Stimulated activated naive CD8-positive, alpha-beta T cell treated with anti-CD3 and anti-CD28 coated beads, Interleukin-15, Interleukin-2, amounts not matched to agents 100 ng/mL and 50 ng/mL, for 24 hours (primary cell): ENCODE measurements at regions not wholly inside any gene's neighbourhood (a gene's known extent, or its start where the extent isn't known, plus 50 kb on each side); places are given as distances from the start of the nearest gene placed in this dataset.
"Not testable (repeated sequence)": the region's sequence is repeated elsewhere in the genome, so short reads cannot be mapped to it uniquely, and the experiment has no call there.

Experiments
- H3K27ac Mint-ChIP-seq: one replicate; pipeline ENCODE4 v1.8.0; 2021; ENCODE audit warnings: mild to moderate bottlenecking, mixed read lengths
- H3K27me3 Mint-ChIP-seq: one replicate; pipeline ENCODE4 v1.8.0; 2021; ENCODE audit warnings: mixed read lengths
- H3K36me3 Mint-ChIP-seq: one replicate; pipeline ENCODE4 v1.8.0; 2021; ENCODE audit warnings: low read depth, mixed read lengths
- H3K4me1 Mint-ChIP-seq: one replicate; pipeline ENCODE4 v1.8.0; 2021; ENCODE audit warnings: low read depth, mixed read lengths
- H3K4me3 Mint-ChIP-seq: one replicate; pipeline ENCODE4 v1.8.0; 2021; ENCODE audit warnings: mild to moderate bottlenecking, mixed read lengths
- H3K9me3 Mint-ChIP-seq: one replicate; pipeline ENCODE4 v1.8.0; 2021; ENCODE audit warnings: mixed read lengths

DNA sequence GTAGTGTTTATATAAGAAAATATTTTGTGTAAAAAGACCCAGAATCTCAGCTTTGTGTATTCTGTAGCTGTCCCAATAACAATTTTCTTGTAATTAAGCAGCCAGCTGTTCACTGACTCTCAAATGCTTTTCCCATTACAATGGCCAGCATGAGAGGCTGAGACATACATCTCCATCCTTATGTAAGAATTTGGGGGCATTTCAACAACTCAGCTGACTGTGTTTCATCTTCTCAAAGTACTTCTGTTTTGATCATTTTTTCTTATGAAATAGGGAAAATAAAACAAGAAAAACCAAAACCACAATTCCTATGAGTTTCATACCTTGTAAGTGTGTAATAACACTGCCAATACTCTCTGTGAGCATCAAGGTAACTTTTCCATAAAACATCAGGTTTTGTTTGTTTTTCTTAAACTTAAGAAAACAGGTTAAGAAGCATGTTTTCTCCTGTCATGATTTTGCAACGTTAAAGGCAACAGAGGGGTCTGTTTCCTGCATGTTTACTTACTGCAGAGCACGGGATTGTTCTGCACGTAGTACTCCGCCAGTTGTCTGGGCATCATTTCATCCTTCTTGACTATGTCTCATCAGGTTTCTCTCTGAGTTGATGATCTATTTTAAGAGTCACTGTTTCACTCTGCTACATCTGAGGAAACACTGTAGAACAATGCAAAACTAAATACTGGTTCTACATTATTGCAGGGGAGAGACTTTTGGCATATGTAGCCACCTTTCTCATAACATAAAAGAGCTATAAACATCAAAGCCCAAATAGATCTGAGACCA lies 62.9 kb upstream of the CYRIA start:
- H3K4me3 Mint-ChIP-seq, result no peak overlapping the region
- H3K27ac Mint-ChIP-seq, result peak overlapping the region; percentile 11
- H3K9me3 Mint-ChIP-seq, result no peaks in the 10 kb centered on the region
- H3K27me3 Mint-ChIP-seq, result peaks cover 11% of the 10 kb centered on the region
- no peaks in the 10 kb centered on the region for H3K36me3 Mint-ChIP-seq
- H3K4me1 Mint-ChIP-seq, result peaks cover 21% of the 10 kb centered on the region

DNA sequence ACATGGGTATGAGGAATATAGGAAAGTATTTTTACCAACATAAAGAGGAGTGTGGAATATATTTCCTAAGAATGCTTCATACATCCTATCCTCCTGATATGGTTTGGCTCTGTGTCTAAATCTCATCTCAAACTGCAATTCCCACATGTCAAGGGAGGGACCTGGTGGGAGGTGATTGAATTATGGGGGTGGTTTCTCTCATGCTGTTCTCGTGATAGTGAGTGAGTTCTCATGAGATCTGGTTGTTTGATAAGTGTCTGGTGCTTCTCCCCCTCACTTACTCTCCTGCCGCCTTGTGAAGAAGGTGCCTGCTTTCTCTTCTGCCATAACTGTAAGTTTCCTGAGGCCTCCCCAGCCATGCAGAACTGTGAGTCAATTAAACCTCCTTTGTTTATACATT lies 62.2 kb upstream of the CYRIA start:
- Mint-ChIP-seq H3K4me1 (peaks cover 21% of the 10 kb centered on the region), H3K27me3 (peaks cover 11% of the 10 kb centered on the region)
- H3K27ac Mint-ChIP-seq, H3K36me3 Mint-ChIP-seq, H3K9me3 Mint-ChIP-seq, H3K4me3 Mint-ChIP-seq: not testable (repeated sequence)

DNA sequence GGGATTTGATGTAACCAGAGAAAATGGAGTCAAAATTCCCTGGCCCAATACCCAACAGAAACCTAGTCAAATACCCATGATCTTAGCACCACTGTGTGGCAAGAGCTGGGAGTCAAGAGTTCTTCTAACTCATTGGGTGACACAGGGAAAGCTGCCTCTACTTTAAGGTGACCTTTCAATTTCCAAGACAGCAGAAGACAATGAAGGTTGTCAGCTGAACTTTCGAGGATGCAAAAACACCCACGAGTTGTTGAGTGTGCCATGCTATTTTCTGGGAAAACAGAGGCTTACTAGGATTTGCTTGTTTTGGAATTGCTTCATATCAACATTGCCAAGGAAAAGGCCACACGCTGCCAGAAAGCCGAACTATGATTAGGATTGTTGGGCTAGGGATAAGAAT lies 61.6 kb upstream of the CYRIA start:
- peaks cover 11% of the 10 kb centered on the region for H3K27me3 Mint-ChIP-seq
- no peak overlapping the region for H3K27ac Mint-ChIP-seq
- H3K9me3 Mint-ChIP-seq, result no peaks in the 10 kb centered on the region
- H3K4me1 Mint-ChIP-seq, result peaks cover 21% of the 10 kb centered on the region
- H3K36me3 Mint-ChIP-seq, result no peaks in the 10 kb centered on the region
- no peak overlapping the region for H3K4me3 Mint-ChIP-seq

DNA sequence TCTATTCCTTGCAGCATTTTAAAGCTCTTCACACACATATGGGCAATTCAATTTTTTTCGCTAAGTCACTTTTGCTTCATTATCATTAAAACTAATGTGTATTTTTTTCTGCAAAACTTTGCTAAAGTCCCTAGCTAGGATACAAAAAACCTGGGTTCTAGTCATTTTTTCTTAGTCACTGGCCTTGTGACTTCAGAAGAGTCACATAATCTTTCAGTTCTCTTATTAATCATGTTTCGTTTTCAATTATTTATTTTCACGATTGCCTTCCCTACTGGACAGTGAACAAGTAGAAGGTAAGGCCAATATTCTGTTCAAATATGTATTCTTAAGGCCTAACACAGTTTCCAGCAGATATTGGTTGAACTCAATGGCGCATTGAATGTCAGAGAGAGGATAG lies 60.9 kb upstream of the CYRIA start:
- no peak overlapping the region for H3K4me3 Mint-ChIP-seq
- H3K4me1 Mint-ChIP-seq, result peaks cover 21% of the 10 kb centered on the region
- H3K27me3 Mint-ChIP-seq, result peaks cover 11% of the 10 kb centered on the region
- H3K27ac Mint-ChIP-seq, result peak overlapping the region; percentile 36
- no peaks in the 10 kb centered on the region for H3K9me3 Mint-ChIP-seq
- no peaks in the 10 kb centered on the region for H3K36me3 Mint-ChIP-seq

DNA sequence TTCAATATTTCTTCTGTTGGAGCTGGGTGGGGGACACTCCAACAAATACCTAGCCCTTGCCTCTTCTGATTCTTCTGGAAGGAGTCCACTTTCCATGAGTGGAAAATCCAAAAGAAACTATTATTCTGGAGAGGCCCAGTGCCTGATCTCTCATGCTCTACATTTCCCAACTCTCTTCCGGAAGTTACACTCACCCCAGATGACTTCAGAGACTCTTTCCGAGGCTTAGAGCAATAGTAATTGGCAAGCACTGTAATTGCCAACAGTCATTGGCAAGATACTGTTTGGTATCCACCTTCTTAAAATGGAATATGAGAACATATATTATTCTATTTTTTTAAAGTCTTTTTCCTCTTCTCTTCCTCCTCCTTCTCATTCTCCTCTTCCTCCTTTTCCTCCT lies 60.5 kb upstream of the CYRIA start:
- peaks cover 21% of the 10 kb centered on the region for H3K4me1 Mint-ChIP-seq
- H3K9me3 Mint-ChIP-seq, result no peaks in the 10 kb centered on the region
- no peaks in the 10 kb centered on the region for H3K36me3 Mint-ChIP-seq
- peaks cover 11% of the 10 kb centered on the region for H3K27me3 Mint-ChIP-seq
- no peak overlapping the region for H3K4me3 Mint-ChIP-seq
- peak overlapping the region; percentile 36 for H3K27ac Mint-ChIP-seq

DNA sequence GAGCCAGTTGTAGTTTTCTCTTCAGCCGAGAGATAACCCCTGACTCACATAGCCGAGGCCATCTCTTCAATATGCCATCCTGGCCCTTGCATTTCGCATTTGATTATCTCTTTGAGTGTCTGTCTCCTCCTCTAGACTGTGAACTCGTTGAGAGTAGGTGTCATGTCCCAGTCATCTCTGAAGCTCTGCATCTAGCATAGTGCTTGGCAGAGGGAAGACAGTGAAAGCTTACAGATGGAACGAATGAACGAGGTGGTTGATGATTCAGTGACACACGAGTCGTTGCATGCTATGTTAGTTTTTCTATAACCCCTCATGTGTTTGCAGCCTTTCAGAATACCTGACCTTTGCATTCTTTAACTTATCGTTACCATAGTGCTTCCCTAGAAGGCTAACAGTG lies 59.9 kb upstream of the CYRIA start:
- H3K9me3 Mint-ChIP-seq, result no peaks in the 10 kb centered on the region
- H3K36me3 Mint-ChIP-seq, result no peaks in the 10 kb centered on the region

DNA sequence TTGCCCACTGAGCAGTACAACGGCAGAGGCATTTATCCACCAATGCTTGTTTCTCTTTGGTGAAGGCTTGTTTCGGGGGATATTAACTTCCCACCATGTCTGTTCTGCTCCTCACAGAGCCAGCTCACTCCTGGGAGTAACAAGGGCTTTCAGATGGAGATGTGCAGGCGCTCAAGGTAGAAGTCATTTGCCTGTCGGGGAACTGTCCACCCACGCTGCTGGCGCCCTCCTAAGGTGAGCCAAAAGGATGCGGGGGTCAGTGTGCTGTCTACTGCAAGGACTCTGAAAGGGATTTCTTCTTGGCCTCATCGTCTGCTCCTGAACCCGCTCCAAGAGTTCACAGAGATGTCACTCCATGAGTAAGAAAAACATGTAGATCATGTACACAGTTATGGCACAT lies 57.0 kb upstream of the CYRIA start:
- Mint-ChIP-seq H3K27ac (no peak overlapping the region), H3K4me3 (no peak overlapping the region), H3K27me3 (peaks cover 11% of the 10 kb centered on the region), H3K36me3 (no peaks in the 10 kb centered on the region), H3K9me3 (no peaks in the 10 kb centered on the region), H3K4me1 (peaks cover 9% of the 10 kb centered on the region)

More for the DNA sequence above, 59.9 kb upstream of the CYRIA start:
- Mint-ChIP-seq H3K4me3 (no peak overlapping the region), H3K27me3 (peaks cover 11% of the 10 kb centered on the region), H3K27ac (no peak overlapping the region), H3K4me1 (peaks cover 21% of the 10 kb centered on the region)

DNA sequence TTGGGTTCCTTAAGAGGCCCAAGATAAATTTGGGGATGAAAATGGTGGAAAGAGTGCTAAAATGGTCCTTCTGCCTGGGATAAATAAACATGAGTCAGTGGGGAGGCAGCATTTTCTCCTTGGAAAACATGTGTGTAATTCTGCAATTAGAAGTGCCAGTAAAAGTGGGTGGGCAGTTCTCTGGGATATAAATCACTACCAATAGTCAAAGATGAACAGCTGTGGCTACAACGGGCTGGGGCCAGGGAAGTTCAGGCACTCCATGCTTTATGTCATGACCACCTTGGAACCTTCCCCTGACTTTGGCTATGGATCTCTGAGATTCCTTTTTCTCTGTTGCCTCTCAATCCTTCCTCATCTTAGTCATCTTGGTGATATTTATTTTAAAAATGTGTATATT lies 56.5 kb upstream of the CYRIA start:
- Mint-ChIP-seq H3K9me3 (no peaks in the 10 kb centered on the region), H3K4me3 (no peak overlapping the region), H3K36me3 (no peaks in the 10 kb centered on the region), H3K27ac (no peak overlapping the region), H3K4me1 (peaks cover 9% of the 10 kb centered on the region), H3K27me3 (peaks cover 11% of the 10 kb centered on the region)

DNA sequence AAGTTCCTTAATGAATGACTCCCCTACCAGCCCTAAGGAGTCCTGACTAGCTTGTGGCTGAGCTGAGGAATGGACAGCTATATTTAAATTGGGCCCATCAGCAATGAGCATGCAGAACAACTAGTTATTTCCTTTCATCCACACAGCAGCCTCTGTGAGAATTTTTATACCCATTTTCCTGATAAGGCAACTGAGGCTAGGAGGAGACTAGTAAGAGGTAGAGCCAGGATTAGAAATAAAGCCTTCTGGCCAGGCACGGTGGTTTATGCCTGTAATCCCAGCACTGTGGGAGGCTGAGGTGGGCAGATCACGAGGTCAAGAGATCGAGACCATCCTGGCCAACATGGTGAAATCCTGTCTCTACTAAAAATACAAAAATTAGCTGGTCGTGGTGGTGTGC lies 55.9 kb upstream of the CYRIA start:
- not testable (repeated sequence) for H3K4me1 Mint-ChIP-seq, H3K4me3 Mint-ChIP-seq, H3K9me3 Mint-ChIP-seq, H3K27ac Mint-ChIP-seq, H3K36me3 Mint-ChIP-seq
- peaks cover 11% of the 10 kb centered on the region for H3K27me3 Mint-ChIP-seq

DNA sequence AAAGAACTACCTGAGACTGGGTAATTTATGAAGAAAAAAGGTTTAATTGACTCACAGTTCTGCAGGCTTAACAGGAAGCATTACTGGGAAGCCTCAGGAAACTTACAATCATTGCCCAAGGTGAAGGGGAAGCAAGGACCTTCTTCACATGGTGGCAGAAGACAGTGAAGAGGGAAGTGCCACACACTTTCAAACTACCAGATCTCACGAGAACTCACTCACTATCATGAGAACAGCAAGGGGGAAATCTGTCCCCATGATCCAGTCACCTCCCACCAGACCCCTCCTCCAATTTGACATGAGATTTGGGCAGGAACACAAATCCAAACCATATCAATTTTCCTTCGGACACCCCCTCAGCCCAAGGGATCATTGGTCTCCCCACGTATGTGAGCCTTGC lies 55.1 kb upstream of the CYRIA start:
- not testable (repeated sequence) for H3K9me3 Mint-ChIP-seq, H3K27ac Mint-ChIP-seq, H3K4me1 Mint-ChIP-seq, H3K36me3 Mint-ChIP-seq, H3K4me3 Mint-ChIP-seq
- peaks cover 11% of the 10 kb centered on the region for H3K27me3 Mint-ChIP-seq

DNA sequence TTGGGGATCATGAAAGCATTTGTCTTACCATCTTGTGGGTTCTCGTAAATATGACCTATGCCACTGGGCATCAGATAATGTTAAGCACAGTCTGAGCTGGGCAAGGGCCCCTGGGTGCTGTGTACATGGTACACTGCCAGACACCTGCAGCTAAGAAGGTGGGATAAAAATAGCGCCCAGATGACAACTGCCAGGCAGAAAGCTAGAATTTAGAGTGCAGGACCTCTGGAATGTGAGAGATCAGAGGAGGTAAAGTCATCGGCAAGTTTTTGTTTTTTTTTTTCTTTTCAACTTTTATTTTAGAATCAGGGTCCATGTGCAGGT lies 53.8 kb upstream of the CYRIA start:
- no peaks in the 10 kb centered on the region for H3K36me3 Mint-ChIP-seq
- no peak overlapping the region for H3K4me3 Mint-ChIP-seq
- H3K27ac Mint-ChIP-seq, result no peak overlapping the region
- no peaks in the 10 kb centered on the region for H3K4me1 Mint-ChIP-seq
- H3K9me3 Mint-ChIP-seq, result no peaks in the 10 kb centered on the region
- peaks cover 5% of the 10 kb centered on the region for H3K27me3 Mint-ChIP-seq

DNA sequence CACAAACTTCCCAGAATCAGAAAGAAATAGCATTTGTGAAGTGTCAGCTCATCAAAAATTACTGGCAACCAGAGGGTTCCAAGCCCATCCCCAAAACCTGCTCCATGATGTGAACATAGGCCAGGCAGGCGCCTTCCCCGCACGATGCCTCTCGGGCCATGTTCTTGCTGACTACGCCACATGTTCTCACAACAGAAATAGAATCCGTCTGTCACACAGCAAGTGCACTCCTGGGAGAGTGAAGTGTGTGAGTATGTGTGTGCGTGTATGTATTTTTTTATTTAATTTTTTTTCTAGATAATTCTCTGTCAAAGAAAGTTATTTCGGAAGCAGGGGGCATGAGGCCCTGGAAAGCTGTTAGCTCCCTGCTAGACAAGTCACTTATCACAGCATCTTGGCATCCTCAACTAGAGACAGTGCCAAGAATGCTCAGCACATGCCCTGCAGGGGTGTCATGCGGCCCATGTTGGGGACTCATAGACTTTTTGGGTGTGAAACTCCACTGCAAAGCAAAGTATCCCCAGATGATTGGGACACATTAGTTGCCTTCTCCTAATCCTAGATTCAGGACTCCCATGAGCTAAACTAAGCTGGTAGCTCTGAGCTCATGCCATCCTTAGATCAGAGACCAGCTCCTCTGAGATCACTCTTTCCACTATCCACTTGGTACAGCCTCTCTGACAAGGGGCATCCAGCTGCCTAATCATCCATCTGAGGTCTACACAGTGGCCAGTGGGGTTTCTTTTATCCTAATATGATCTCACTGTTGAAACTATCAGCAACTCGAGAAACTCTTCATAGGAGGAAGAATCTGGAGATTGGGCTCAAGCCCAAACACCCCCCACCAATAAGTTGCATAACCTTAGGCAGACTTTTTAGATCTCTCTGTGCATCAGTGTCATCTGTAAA lies 53.2 kb upstream of the CYRIA start:
- no peak overlapping the region for H3K27ac Mint-ChIP-seq

DNA sequence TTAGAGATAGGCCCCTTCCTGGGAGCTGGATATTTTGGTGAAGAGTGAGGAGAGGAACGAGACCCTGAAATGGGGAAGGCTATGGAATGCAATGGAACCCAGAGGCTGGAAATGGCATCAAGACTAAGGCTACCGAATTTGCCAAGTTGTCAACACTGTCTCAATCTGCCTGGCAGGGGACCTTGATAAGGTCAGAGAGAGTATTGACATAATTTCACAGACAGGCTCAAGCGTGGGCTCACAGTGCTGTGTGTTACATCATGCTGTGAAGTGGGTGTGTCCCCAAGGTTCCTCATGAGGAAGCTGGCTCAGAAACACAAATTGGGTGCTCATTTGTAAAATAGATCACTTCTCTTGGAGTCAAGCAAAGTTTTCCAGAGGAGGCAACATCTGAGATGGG lies 51.8 kb upstream of the CYRIA start:
- peaks cover 3% of the 10 kb centered on the region for H3K27me3 Mint-ChIP-seq
- H3K4me1 Mint-ChIP-seq, result no peaks in the 10 kb centered on the region
- H3K4me3 Mint-ChIP-seq, result no peak overlapping the region
- H3K27ac Mint-ChIP-seq, result no peak overlapping the region
- no peaks in the 10 kb centered on the region for H3K36me3 Mint-ChIP-seq
- H3K9me3 Mint-ChIP-seq, result no peaks in the 10 kb centered on the region

More for the DNA sequence above, 53.2 kb upstream of the CYRIA start:
- no peaks in the 10 kb centered on the region for H3K4me1 Mint-ChIP-seq
- peaks cover 3% of the 10 kb centered on the region for H3K27me3 Mint-ChIP-seq
- no peaks in the 10 kb centered on the region for H3K9me3 Mint-ChIP-seq
- H3K36me3 Mint-ChIP-seq, result no peaks in the 10 kb centered on the region
- H3K4me3 Mint-ChIP-seq, result no peak overlapping the region

DNA sequence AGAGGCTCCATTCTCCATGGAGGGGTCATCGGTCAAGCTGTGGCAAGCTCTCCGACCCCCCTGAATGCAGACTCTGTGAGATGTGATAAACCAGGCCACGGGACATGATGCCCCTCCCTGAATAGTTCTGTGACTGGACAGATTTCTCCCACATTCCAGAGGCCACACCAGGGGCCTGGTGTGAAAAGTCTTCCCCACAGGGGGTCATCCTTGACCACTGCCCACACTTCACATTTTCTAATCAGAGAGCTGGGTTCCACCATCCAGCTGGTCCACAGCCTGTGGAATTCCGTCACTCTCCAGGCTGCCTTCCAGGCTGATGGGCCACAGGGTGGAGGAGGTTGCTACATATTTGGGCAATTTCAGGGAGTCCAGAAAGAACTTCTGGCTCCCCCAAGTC lies 51.3 kb upstream of the CYRIA start:
- no peaks in the 10 kb centered on the region for H3K4me1 Mint-ChIP-seq
- no peaks in the 10 kb centered on the region for H3K36me3 Mint-ChIP-seq
- no peak overlapping the region for H3K4me3 Mint-ChIP-seq
- no peak overlapping the region for H3K27ac Mint-ChIP-seq
- H3K27me3 Mint-ChIP-seq, result peaks cover 3% of the 10 kb centered on the region
- no peaks in the 10 kb centered on the region for H3K9me3 Mint-ChIP-seq

DNA sequence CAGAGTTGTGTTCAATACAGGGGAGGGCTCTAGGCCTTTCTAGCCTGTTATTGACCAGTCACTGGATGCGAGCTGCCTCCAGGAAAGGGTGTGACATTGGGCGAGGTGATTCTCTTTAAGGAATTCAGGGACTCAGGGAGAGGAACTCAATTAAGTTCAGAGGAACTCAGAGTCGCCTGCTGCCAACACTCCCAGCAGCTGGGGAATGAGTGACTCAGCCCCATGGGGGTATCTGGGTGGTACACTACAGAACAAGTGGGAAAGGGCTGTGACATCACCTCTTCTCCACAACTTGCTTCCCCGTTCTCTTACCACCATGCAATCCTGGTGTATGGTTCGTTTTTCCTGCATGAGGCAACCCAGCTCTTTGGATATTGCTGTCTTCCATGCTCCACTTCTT lies 50.4 kb upstream of the CYRIA start:
- Mint-ChIP-seq H3K27me3 (peaks cover 3% of the 10 kb centered on the region), H3K36me3 (no peaks in the 10 kb centered on the region), H3K4me3 (no peak overlapping the region), H3K9me3 (no peaks in the 10 kb centered on the region), H3K27ac (no peak overlapping the region), H3K4me1 (no peaks in the 10 kb centered on the region)
